ENCODE measurements at regions not wholly inside any gene's neighbourhood (a gene's known extent, or its start where the extent isn't known, plus 50 kb on each side); places are given as distances from the start of the nearest gene placed in this dataset.

- H3K4me3 ChIP-seq (ENCODE audit: low read length), result no peak overlapping the region
- DNase-seq (no peak), ATAC-seq (no peak)
- Mint-ChIP-seq H3K27me3 (ENCODE audit: low read depth in 2 of 2) (no peaks in the 10 kb centered on the region), H3K4me1 (no peaks in the 10 kb centered on the region), H3K27ac (no peak overlapping the region), H3K9me3 (peaks cover 16 to 22% of the 10 kb centered on the region in 2 donors), H3K36me3 (no peaks in the 10 kb centered on the region), H3K4me3 (no peak overlapping the region)
- H3K36me3 ChIP-seq (ENCODE audit: control insufficient read depth, insufficient read depth, low read length), result no peaks in the 10 kb centered on the region
- WGBS (ENCODE audit: insufficient coverage), result no CpG with 5 or more reads among the region's 2 CpGs
- intact Hi-C loops (cut with micrococcal nuclease), result no loop called here
- no peaks in the 10 kb centered on the region for H3K27me3 ChIP-seq (ENCODE audit: control insufficient read depth, insufficient read depth, low read length)
- no peak overlapping the region for H3K27ac ChIP-seq (ENCODE audit: low read length)
- TF ChIP-seq, protein P1, sequence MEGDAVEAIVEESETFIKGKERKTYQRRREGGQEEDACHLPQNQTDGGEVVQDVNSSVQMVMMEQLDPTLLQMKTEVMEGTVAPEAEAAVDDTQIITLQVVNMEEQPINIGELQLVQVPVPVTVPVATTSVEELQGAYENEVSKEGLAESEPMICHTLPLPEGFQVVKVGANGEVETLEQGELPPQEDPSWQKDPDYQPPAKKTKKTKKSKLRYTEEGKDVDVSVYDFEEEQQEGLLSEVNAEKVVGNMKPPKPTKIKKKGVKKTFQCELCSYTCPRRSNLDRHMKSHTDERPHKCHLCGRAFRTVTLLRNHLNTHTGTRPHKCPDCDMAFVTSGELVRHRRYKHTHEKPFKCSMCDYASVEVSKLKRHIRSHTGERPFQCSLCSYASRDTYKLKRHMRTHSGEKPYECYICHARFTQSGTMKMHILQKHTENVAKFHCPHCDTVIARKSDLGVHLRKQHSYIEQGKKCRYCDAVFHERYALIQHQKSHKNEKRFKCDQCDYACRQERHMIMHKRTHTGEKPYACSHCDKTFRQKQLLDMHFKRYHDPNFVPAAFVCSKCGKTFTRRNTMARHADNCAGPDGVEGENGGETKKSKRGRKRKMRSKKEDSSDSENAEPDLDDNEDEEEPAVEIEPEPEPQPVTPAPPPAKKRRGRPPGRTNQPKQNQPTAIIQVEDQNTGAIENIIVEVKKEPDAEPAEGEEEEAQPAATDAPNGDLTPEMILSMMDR (IDR thresholded peaks at IDR 0.05), result no peak
- peaks cover 5% of the 10 kb centered on the region for H3K9me3 ChIP-seq (ENCODE audit: control insufficient read depth, insufficient read depth, low read length)
- no peaks in the 10 kb centered on the region for H3K4me1 ChIP-seq (ENCODE audit: control insufficient read depth, insufficient read depth, low read length)
Measured at GRCh38 chr1:194940336-194941030, 1667.8 kb downstream of the KCNT2 start.

DNA sequence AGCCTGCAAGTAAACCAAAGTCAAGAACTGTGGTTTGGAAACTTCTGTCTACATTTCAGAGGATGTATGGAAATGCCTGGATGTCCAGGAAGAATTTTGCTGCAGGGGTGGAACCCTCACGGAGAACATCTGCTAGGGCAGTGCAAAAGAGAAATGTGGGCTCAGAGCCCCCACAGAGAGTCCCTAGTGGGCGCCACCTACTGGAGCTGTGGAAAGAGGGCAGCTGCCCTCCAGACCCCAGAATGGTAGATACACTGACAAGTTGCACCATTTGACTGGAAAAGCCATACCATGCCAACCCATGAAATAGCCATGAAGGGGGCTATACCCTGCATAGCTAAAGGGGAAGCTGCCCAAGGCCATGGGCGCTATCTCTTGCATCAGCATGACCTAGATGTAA, 1672.4 kb downstream of the KCNT2 start:
- Mint-ChIP-seq H3K36me3 (no peaks in the 10 kb centered on the region), H3K4me3 (no peak overlapping the region)

DNA sequence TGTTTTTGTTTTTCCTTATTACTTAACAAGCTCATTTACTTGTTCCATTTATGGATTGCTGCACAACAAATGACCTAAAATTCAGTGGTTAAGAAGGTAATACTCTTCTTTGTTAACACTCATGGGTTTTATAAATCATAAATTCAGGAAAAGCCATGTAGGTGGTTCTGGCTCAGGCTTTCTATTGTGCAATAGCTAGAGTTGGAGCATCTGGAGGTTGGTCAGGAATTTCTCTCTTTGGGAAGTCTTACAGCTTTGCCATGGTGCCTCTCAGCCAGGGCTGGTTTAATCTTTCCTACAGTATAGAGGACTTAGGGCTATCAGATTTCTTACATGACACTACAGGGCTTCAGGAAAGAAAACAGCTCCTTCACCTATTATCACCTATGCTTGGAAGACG, 1677.1 kb downstream of the KCNT2 start:
- H3K9me3 ChIP-seq (ENCODE audit: control insufficient read depth, insufficient read depth, low read length), result peaks cover 5% of the 10 kb centered on the region
- DNase-seq, result no peak
- WGBS (ENCODE audit: insufficient coverage), result 43% methylated on average over 1 of the region's 1 CpG
- Mint-ChIP-seq H3K9me3 (peaks cover 6 to 10% of the 10 kb centered on the region in 2 donors), H3K36me3 (no peaks in the 10 kb centered on the region), H3K4me3 (no peak overlapping the region), H3K27me3 (ENCODE audit: low read depth in 2 of 2) (no peaks in the 10 kb centered on the region), H3K4me1 (no peaks in the 10 kb centered on the region), H3K27ac (no peak overlapping the region)
- no peaks in the 10 kb centered on the region for H3K27me3 ChIP-seq (ENCODE audit: control insufficient read depth, insufficient read depth, low read length)
- no peak overlapping the region for H3K4me3 ChIP-seq (ENCODE audit: low read length)
- TF ChIP-seq, protein P1 (IDR thresholded peaks at IDR 0.05), result no peak
- no peaks in the 10 kb centered on the region for H3K4me1 ChIP-seq (ENCODE audit: control insufficient read depth, insufficient read depth, low read length)
- no peak overlapping the region for H3K27ac ChIP-seq (ENCODE audit: low read length)
- H3K36me3 ChIP-seq (ENCODE audit: control insufficient read depth, insufficient read depth, low read length), result no peaks in the 10 kb centered on the region
- intact Hi-C loops (cut with micrococcal nuclease), result no loop called here
- ATAC-seq, result no peak

More for the DNA sequence above, 1672.4 kb downstream of the KCNT2 start:
- H3K4me1 ChIP-seq (ENCODE audit: control insufficient read depth, insufficient read depth, low read length), result no peaks in the 10 kb centered on the region
- no peak for ATAC-seq
- TF ChIP-seq, protein P1 (IDR thresholded peaks at IDR 0.05), result no peak
- Mint-ChIP-seq H3K27me3 (ENCODE audit: low read depth in 2 of 2) (no peaks in the 10 kb centered on the region), H3K27ac (no peak overlapping the region), H3K4me1 (no peaks in the 10 kb centered on the region), H3K9me3 (peaks cover 18 to 22% of the 10 kb centered on the region in 2 donors)
- intact Hi-C loops (cut with micrococcal nuclease), result no loop called here
- 75% methylated on average over 3 of the region's 3 CpGs for WGBS (ENCODE audit: insufficient coverage)
- H3K36me3 ChIP-seq (ENCODE audit: control insufficient read depth, insufficient read depth, low read length), result no peaks in the 10 kb centered on the region
- peaks cover 5% of the 10 kb centered on the region for H3K9me3 ChIP-seq (ENCODE audit: control insufficient read depth, insufficient read depth, low read length)
- no peak for DNase-seq
- no peaks in the 10 kb centered on the region for H3K27me3 ChIP-seq (ENCODE audit: control insufficient read depth, insufficient read depth, low read length)
- H3K4me3 ChIP-seq (ENCODE audit: low read length), result no peak overlapping the region
- no peak overlapping the region for H3K27ac ChIP-seq (ENCODE audit: low read length)

- Mint-ChIP-seq H3K36me3 (no peaks in the 10 kb centered on the region), H3K9me3 (peaks cover 6 to 10% of the 10 kb centered on the region in 2 donors), H3K27ac (no peak overlapping the region), H3K4me1 (no peaks in the 10 kb centered on the region), H3K4me3 (no peak overlapping the region), H3K27me3 (ENCODE audit: low read depth in 2 of 2) (no peaks in the 10 kb centered on the region)
- Histone ChIP-seq H3K36me3 (ENCODE audit: control insufficient read depth, insufficient read depth, low read length) (no peaks in the 10 kb centered on the region), H3K4me1 (ENCODE audit: control insufficient read depth, insufficient read depth, low read length) (no peaks in the 10 kb centered on the region), H3K27ac (ENCODE audit: low read length) (no peak overlapping the region), H3K27me3 (ENCODE audit: control insufficient read depth, insufficient read depth, low read length) (no peaks in the 10 kb centered on the region), H3K4me3 (ENCODE audit: low read length) (no peak overlapping the region), H3K9me3 (ENCODE audit: control insufficient read depth, insufficient read depth, low read length) (no peaks in the 10 kb centered on the region)
- intact Hi-C loops (cut with micrococcal nuclease), result no loop called here
- TF ChIP-seq, protein P1 (IDR thresholded peaks at IDR 0.05), result no peak
- 100% methylated on average over 1 of the region's 2 CpGs for WGBS (ENCODE audit: insufficient coverage)
- DNase-seq (no peak), ATAC-seq (no peak)
Measured at GRCh38 chr1:194930132-194930531, 1678.1 kb downstream of the KCNT2 start.

All from natural killer cell (primary cell).